Skeletal muscle tissue (tissue), 3 donors: ENCODE measurements at regions not wholly inside any gene's neighbourhood (a gene's known extent, or its start where the extent isn't known, plus 50 kb on each side); places are given as distances from the start of the nearest gene placed in this dataset.
"Not testable (repeated sequence)": the region's sequence is repeated elsewhere in the genome, so short reads cannot be mapped to it uniquely, and the experiment has no call there.

Experiments
- H3K27ac ChIP-seq: one replicate; pipeline ENCODE4 v1.7.0; 2013; ENCODE audit warnings: mild to moderate bottlenecking, low read depth, low read length, inconsistent platforms
- H3K27me3 ChIP-seq, 3 donors: one replicate each; pipeline ENCODE4 v1.7.0; 2013; ENCODE audit warnings: low read length in 3 of 3; ENCODE audit not compliant: control insufficient read depth in 3 of 3, insufficient read depth in 3 of 3
- H3K36me3 ChIP-seq, 3 donors: one replicate each; pipeline ENCODE4 v1.7.0; 2013; ENCODE audit warnings: low read length in 3 of 3; ENCODE audit not compliant: control insufficient read depth in 3 of 3, insufficient read depth in 3 of 3
- H3K4me1 ChIP-seq, 3 donors: one replicate each; pipeline ENCODE4 v1.7.0; 2013; ENCODE audit warnings: low read length in 3 of 3, mild to moderate bottlenecking in 3 of 3; ENCODE audit not compliant: control insufficient read depth in 3 of 3, insufficient read depth in 3 of 3
- H3K4me3 ChIP-seq, 3 donors: one replicate each; pipeline ENCODE4 v1.7.0; 2013; ENCODE audit warnings: low read length in 3 of 3
- H3K9ac ChIP-seq, 3 donors: one replicate each; pipeline ENCODE4 v1.7.0; 2013; ENCODE audit warnings: low read length in 3 of 3, mild to moderate bottlenecking in 3 of 3, moderate library complexity in 2 of 3, low read depth in 1 of 3
- H3K9me3 ChIP-seq, 3 donors: one replicate each; pipeline ENCODE4 v1.7.0; 2013; ENCODE audit warnings: low read length in 3 of 3; ENCODE audit not compliant: control insufficient read depth in 3 of 3
- donor health status: Osteomylitis.

- no peaks in the 10 kb centered on the region for H3K27me3 ChIP-seq
- H3K9ac ChIP-seq: no peak overlapping the region
- no peaks in the 10 kb centered on the region for H3K4me1 ChIP-seq
- no peak overlapping the region for H3K4me3 ChIP-seq
- H3K9me3 ChIP-seq: no peaks in the 10 kb centered on the region
- no peak overlapping the region for H3K27ac ChIP-seq
- H3K36me3 ChIP-seq: no peaks in the 10 kb centered on the region
Measured at GRCh38 chr6:105862936-105863607, 223.1 kb upstream of the PRDM1 start.

- not testable (repeated sequence) for H3K36me3 ChIP-seq, H3K27me3 ChIP-seq, H3K27ac ChIP-seq, H3K9ac ChIP-seq, H3K4me1 ChIP-seq, H3K4me3 ChIP-seq, H3K9me3 ChIP-seq
Measured at GRCh38 chr6:105860927-105861326, 225.2 kb upstream of the PRDM1 start.

- Histone ChIP-seq H3K9me3 (no peaks in the 10 kb centered on the region), H3K9ac (no peak overlapping the region), H3K27ac (no peak overlapping the region), H3K27me3 (no peaks in the 10 kb centered on the region), H3K36me3 (no peaks in the 10 kb centered on the region), H3K4me3 (no peak overlapping the region), H3K4me1 (no peaks in the 10 kb centered on the region)
Measured at GRCh38 chr6:105859457-105859856, 226.7 kb upstream of the PRDM1 start.

GRCh38 chr6:105858639-105859038 lies 227.5 kb upstream of the PRDM1 start:
- H3K9me3 ChIP-seq, H3K36me3 ChIP-seq, H3K27me3 ChIP-seq, H3K9ac ChIP-seq, H3K4me3 ChIP-seq, H3K27ac ChIP-seq, H3K4me1 ChIP-seq: not testable (repeated sequence)

GRCh38 chr6:105855433-105855832 lies 230.7 kb upstream of the PRDM1 start:
- Histone ChIP-seq H3K9ac (no peak overlapping the region), H3K4me1 (peaks cover 0 to 2% (median 0%) of the 10 kb centered on the region in 3 donors), H3K36me3 (no peaks in the 10 kb centered on the region)

GRCh38 chr6:105853979-105854378 lies 232.2 kb upstream of the PRDM1 start:
- not testable (repeated sequence) for H3K4me1 ChIP-seq, H3K36me3 ChIP-seq, H3K4me3 ChIP-seq, H3K9me3 ChIP-seq, H3K27ac ChIP-seq, H3K9ac ChIP-seq, H3K27me3 ChIP-seq

More at GRCh38 chr6:105855433-105855832, 230.7 kb upstream of the PRDM1 start:
- no peak overlapping the region for H3K4me3 ChIP-seq
- no peaks in the 10 kb centered on the region for H3K9me3 ChIP-seq
- no peaks in the 10 kb centered on the region for H3K27me3 ChIP-seq
- H3K27ac ChIP-seq: no peak overlapping the region

GRCh38 chr6:105851606-105852005 lies 234.5 kb upstream of the PRDM1 start:
- Histone ChIP-seq H3K27me3 (no peaks in the 10 kb centered on the region), H3K27ac (no peak overlapping the region), H3K4me1 (peaks cover 0 to 7% (median 3%) of the 10 kb centered on the region in 3 donors), H3K9me3 (no peaks in the 10 kb centered on the region), H3K4me3 (no peak overlapping the region), H3K36me3 (no peaks in the 10 kb centered on the region), H3K9ac (no peak overlapping the region)

GRCh38 chr6:105851113-105851580 lies 235.0 kb upstream of the PRDM1 start:
- Histone ChIP-seq H3K27ac (no peak overlapping the region), H3K4me1 (peaks cover 0 to 7% (median 3%) of the 10 kb centered on the region in 3 donors), H3K36me3 (no peaks in the 10 kb centered on the region), H3K4me3 (no peak overlapping the region), H3K9ac (no peak overlapping the region), H3K9me3 (no peaks in the 10 kb centered on the region), H3K27me3 (no peaks in the 10 kb centered on the region)

- H3K9ac ChIP-seq: no peak overlapping the region
- H3K4me1 ChIP-seq: peaks cover 0 to 7% (median 3%) of the 10 kb centered on the region in 3 donors
- no peaks in the 10 kb centered on the region for H3K27me3 ChIP-seq
- no peak overlapping the region for H3K27ac ChIP-seq
- H3K4me3 ChIP-seq: no peak overlapping the region
- H3K9me3 ChIP-seq: no peaks in the 10 kb centered on the region
- no peaks in the 10 kb centered on the region for H3K36me3 ChIP-seq
Measured at GRCh38 chr6:105850261-105851112, 235.6 kb upstream of the PRDM1 start.

- Histone ChIP-seq H3K9ac (no peak overlapping the region), H3K4me3 (no peak overlapping the region), H3K9me3 (no peaks in the 10 kb centered on the region), H3K27me3 (no peaks in the 10 kb centered on the region), H3K4me1 (peaks cover 0 to 7% (median 3%) of the 10 kb centered on the region in 3 donors), H3K36me3 (no peaks in the 10 kb centered on the region), H3K27ac (no peak overlapping the region)
Measured at GRCh38 chr6:105849746-105850145, 236.4 kb upstream of the PRDM1 start.
